HUES64 (cell line): ENCODE measurements at regions not wholly inside any gene's neighbourhood (a gene's known extent, or its start where the extent isn't known, plus 50 kb on each side); places are given as distances from the start of the nearest gene placed in this dataset.

Experiments used
- H3K27ac ChIP-seq: 2 replicates; pipeline ENCODE4 v1.7.0; 2013; ENCODE audit warnings: low read depth, low read length, inconsistent platforms
- H3K27me3 ChIP-seq: 2 replicates; pipeline ENCODE4 v1.6.1; 2013; ENCODE audit warnings: mild to moderate bottlenecking, low read length; ENCODE audit not compliant: insufficient read depth
- H3K36me3 ChIP-seq: 2 replicates; pipeline ENCODE4 v1.6.1; 2013; ENCODE audit warnings: mild to moderate bottlenecking, low read length; ENCODE audit not compliant: insufficient read depth
- H3K4me1 ChIP-seq: 2 replicates; pipeline ENCODE4 v1.6.1; 2013; ENCODE audit warnings: mild to moderate bottlenecking, low read length, moderate library complexity; ENCODE audit not compliant: insufficient read depth
- H3K4me3 ChIP-seq: 2 replicates; pipeline ENCODE4 v1.5.1; 2013; ENCODE audit warnings: mild to moderate bottlenecking, low read length, moderate library complexity
- H3K9ac ChIP-seq: 2 replicates; pipeline ENCODE4 v1.6.1; 2013; ENCODE audit warnings: mild to moderate bottlenecking, low read depth, low read length
- H3K9me3 ChIP-seq: 2 replicates; pipeline ENCODE4 v1.6.1; 2013; ENCODE audit warnings: low read depth, low read length; ENCODE audit not compliant: insufficient read depth
- WGBS: fragments of 150-250, 120-280 bp; methylation state at CpG from one replicate; pipeline ENCODE4 v1.1.7; 2013; ENCODE audit warnings: missing lambda C conversion rate; 5-methylcytosine and 5-hydroxymethylcytosine counted together

DNA sequence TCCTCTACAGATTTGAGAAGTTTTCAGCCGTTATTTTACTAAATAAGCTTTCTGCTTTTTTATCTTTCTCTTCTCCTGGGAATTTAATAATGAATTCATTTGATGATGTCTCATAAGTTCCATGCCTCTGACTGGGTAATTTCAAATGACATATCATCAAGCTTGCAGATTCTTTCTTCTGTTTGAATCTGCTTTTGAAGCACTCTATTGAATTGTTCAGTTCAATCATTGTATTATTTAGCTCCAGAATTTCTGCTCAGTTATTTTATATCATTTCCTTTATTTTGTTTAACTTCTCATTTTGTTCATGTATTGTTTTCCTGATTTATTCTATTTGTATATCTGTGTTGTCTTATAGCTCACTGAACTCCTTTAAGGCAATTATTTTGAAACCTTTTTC, 196.9 kb upstream of the CNTNAP2 start:
- WGBS, result no CpG with 5 or more reads among the region's 1 CpG
- Histone ChIP-seq H3K27me3 (no peaks in the 10 kb centered on the region), H3K9me3 (peaks cover 4% of the 10 kb centered on the region; the same call in 1 of the 2 replicates)

DNA sequence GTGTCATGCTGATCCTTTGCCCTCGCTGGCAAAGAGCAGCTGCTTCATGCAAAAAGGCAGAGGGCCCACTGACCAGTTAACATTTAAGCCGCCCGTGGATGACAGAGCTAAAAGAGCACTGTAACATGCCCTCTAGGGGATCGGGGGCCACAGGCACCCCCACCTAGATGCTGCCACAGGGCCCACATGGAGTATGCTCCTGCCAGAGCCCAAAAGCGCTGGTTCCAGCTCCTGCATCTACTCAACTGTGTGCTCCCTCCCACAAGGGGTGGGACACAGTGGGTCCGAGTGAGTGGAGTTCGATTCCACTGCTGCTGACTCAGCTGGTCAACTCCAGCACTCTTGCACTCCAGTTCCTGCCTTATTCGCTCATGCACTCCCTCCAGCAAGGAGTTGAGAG, 199.8 kb upstream of the CNTNAP2 start:
- WGBS, result 94% methylated on average over 8 of the region's 8 CpGs
- H3K36me3 ChIP-seq, result no peaks in the 10 kb centered on the region
- no peak overlapping the region for H3K27ac ChIP-seq
- H3K4me1 ChIP-seq, result no peaks in the 10 kb centered on the region
- H3K9me3 ChIP-seq, result peaks cover 4% of the 10 kb centered on the region; the same call in 1 of the 2 replicates
- H3K27me3 ChIP-seq, result no peaks in the 10 kb centered on the region
- no peak overlapping the region for H3K4me3 ChIP-seq
- H3K9ac ChIP-seq, result no peak overlapping the region

More for the DNA sequence above, 196.9 kb upstream of the CNTNAP2 start:
- H3K9ac ChIP-seq, result no peak overlapping the region
- H3K4me3 ChIP-seq, result no peak overlapping the region
- H3K27ac ChIP-seq, result no peak overlapping the region
- H3K36me3 ChIP-seq, result no peaks in the 10 kb centered on the region
- no peaks in the 10 kb centered on the region for H3K4me1 ChIP-seq

DNA sequence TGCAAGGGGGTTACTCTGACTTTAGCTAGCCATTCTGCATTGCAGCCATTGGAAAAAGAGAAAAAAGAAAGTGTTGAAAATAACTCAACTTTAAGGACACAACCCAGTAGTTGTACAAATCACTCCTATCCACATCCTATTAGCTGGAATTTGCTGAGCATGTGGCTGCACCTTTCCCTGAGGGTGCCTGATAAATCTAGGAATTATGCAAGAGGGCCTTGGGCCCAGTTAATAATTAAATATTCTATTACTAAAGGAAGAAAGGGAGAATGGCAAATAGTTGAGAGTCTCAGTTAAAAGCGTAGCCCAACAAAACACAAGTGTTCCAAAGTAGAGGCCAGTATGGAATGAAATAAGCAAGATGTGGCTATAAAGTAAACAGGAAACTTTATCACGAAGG, 200.9 kb upstream of the CNTNAP2 start:
- 96% methylated on average over 2 of the region's 2 CpGs for WGBS
- no peaks in the 10 kb centered on the region for H3K27me3 ChIP-seq
- H3K4me3 ChIP-seq, result no peak overlapping the region
- no peak overlapping the region for H3K9ac ChIP-seq
- no peaks in the 10 kb centered on the region for H3K4me1 ChIP-seq
- H3K9me3 ChIP-seq, result peaks cover 4% of the 10 kb centered on the region; the same call in 1 of the 2 replicates
- H3K36me3 ChIP-seq, result no peaks in the 10 kb centered on the region
- H3K27ac ChIP-seq, result no peak overlapping the region

DNA sequence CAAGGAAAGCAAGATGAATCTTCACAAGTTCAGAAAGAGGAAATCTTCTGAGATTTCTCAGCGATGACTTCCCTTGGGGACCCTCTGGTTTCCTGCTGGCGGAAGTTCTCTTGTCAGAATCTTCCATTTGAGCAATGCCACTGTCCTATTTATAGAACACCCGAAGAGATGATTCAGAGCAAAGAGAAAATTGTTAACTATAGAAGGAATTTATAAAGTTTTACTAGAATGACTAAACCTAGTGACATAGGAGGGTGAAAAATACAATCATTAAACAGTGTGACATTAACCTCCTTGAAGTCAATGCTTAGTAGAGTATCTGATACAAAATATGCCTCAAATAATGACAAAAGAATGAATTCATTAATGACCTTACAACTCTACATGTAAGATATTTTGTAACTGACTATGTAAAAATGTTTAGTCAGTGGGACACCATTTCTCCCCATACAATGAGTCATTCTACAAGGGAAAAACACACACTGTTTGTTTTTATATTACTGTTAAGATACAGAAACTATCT, 206.5 kb upstream of the CNTNAP2 start:
- Histone ChIP-seq H3K9ac (no peak overlapping the region), H3K27me3 (no peaks in the 10 kb centered on the region), H3K27ac (no peak overlapping the region), H3K4me3 (no peak overlapping the region), H3K9me3 (no peaks in the 10 kb centered on the region), H3K4me1 (no peaks in the 10 kb centered on the region), H3K36me3 (no peaks in the 10 kb centered on the region)
- 88% methylated on average over 3 of the region's 3 CpGs for WGBS

DNA sequence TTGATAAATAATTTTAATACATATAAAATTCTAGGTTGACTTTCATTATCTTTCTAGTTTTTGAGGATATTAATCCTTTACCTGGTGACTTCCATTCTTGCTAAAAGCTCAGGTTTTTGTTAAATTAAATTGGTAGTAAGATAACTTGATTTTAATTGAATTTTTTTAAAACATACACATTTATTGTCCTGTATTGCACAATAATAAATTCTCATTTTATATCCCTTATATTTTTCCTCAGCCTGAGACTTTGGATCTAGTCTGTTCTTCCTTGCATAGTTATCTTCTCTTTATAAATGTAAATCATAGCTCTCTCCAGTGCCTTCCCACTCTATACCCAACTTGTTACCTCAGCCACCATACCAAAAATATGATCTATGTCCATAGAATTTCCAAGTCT, 212.9 kb upstream of the CNTNAP2 start:
- Histone ChIP-seq H3K9me3 (no peaks in the 10 kb centered on the region), H3K27me3 (no peaks in the 10 kb centered on the region)

DNA sequence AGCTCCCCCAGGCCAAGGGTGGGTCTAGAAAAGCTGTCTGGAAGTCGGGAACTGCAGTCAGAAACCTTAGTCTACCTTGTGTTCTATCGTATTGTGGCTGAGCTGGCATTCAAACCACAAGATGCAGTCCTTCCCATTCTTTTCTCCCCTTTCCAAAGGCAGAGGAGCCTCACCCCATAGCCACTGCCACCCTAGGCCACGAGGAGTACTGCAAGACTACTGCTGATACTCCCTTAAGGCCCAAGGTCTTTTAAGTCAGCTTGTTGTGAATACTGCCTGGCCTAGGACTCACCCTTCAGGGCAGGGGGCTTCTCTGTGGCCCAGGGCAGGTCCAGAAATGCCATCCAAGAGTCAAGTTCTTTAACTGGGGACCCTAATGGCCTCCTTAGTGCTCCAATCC, 214.5 kb upstream of the CNTNAP2 start:
- no peak overlapping the region for H3K4me3 ChIP-seq
- no peak overlapping the region for H3K9ac ChIP-seq
- H3K27ac ChIP-seq, result no peak overlapping the region
- H3K36me3 ChIP-seq, result no peaks in the 10 kb centered on the region
- WGBS, result 82% methylated on average over 3 of the region's 3 CpGs
- peaks cover 7% of the 10 kb centered on the region for H3K4me1 ChIP-seq
- no peaks in the 10 kb centered on the region for H3K9me3 ChIP-seq
- H3K27me3 ChIP-seq, result no peaks in the 10 kb centered on the region

More for the DNA sequence above, 212.9 kb upstream of the CNTNAP2 start:
- no peak overlapping the region for H3K4me3 ChIP-seq
- H3K9ac ChIP-seq, result no peak overlapping the region
- no peak overlapping the region for H3K27ac ChIP-seq
- H3K36me3 ChIP-seq, result no peaks in the 10 kb centered on the region
- peaks cover 7% of the 10 kb centered on the region for H3K4me1 ChIP-seq

DNA sequence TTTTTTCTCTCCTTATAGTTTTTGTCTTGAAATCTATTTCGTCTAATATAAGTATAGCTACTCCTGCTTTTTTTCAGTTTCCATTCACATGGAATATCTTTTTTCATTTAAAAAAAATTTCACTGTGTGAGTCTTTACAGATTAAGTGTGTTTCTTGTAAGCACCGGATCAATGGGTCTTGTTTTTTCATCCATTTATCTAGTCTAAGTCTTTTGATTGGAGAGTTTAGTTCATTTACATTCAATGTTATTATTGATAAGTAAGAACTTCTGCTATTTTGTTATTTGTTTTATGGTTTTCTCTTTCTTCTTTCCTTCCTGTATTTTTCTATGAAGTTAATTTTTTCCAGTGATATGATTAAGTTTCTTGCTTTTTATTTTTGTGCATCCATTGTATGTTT, 216.7 kb upstream of the CNTNAP2 start:
- no peak overlapping the region for H3K4me3 ChIP-seq
- no peak overlapping the region for H3K9ac ChIP-seq
- H3K9me3 ChIP-seq, result no peaks in the 10 kb centered on the region
- no CpG with 5 or more reads among the region's 2 CpGs for WGBS
- H3K4me1 ChIP-seq, result peaks cover 7% of the 10 kb centered on the region
- no peaks in the 10 kb centered on the region for H3K36me3 ChIP-seq
- no peak overlapping the region for H3K27ac ChIP-seq
- no peaks in the 10 kb centered on the region for H3K27me3 ChIP-seq

DNA sequence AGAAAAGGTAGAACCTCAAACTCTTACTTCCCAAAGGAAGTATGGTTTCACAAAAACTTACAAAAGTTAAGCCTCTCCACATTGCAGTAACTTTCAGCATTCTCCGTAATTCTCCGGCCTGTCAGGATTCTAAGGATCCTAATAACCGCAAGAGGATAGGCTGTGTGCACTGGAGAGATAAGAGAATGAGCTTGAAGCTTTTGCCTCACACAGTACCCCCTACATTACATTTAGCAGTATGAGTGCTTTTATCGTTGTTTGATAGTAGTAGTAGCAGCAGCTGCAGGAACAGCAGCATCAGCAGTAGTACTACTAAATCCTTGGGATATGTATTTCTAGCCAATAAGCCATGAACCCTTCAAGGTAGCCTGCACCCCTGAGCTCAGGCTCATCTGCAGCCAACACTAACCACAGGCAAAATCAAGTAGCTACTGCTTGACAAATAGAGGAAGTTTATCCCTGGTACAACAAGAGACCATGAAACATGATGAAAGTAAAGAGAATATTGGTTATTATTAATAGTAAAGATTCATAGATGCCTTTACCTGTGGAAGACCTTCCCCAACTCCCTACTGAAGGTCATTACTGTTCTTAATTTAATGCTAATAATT, 222.6 kb upstream of the CNTNAP2 start:
- no peak overlapping the region for H3K27ac ChIP-seq
- H3K27me3 ChIP-seq, result no peaks in the 10 kb centered on the region
- H3K4me1 ChIP-seq, result no peaks in the 10 kb centered on the region
- no peak overlapping the region for H3K4me3 ChIP-seq
- 93% methylated on average over 3 of the region's 4 CpGs for WGBS
- no peaks in the 10 kb centered on the region for H3K36me3 ChIP-seq
- no peaks in the 10 kb centered on the region for H3K9me3 ChIP-seq
- no peak overlapping the region for H3K9ac ChIP-seq

DNA sequence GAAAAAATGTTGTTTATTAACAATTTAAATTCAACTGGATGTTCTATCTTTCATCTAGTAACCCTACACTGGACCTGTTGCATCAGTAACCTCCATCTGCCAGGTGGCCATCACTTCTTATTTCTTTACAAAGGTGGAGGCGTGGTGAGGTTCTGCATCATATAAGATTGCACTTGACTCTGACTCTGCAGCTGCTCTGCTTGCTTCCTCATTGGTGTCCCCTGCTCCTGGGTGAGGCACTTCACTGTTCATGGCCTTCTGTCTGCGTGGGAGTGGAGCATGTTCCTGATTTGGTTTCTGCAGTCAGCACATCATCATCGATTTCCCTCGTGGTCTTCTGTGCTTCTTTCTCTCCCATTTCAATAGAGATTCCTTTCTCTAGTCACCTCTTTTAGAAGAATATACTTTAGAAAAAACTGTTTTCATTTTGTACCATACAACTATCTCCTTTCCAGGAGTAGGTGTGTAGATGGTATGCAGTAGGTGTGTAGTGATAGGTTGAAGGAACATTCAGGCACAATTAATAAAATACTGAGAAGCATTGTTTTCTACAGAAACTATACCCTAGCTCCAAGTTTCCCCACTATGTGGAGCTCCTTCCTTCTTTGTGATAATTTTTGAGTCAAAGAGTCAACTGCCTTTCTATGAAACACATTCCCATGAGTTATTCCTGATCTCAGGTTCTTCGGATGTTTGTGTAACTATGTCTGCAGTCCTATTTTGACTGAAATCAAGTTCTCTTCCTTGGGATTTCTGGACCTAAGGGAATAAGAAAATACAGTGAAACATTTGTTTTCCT, 231.7 kb upstream of the CNTNAP2 start:
- Histone ChIP-seq H3K4me1 (no peaks in the 10 kb centered on the region), H3K27me3 (no peaks in the 10 kb centered on the region), H3K9me3 (no peaks in the 10 kb centered on the region), H3K9ac (no peak overlapping the region), H3K27ac (no peak overlapping the region), H3K4me3 (no peak overlapping the region), H3K36me3 (no peaks in the 10 kb centered on the region)
- 95% methylated on average over 5 of the region's 5 CpGs for WGBS

DNA sequence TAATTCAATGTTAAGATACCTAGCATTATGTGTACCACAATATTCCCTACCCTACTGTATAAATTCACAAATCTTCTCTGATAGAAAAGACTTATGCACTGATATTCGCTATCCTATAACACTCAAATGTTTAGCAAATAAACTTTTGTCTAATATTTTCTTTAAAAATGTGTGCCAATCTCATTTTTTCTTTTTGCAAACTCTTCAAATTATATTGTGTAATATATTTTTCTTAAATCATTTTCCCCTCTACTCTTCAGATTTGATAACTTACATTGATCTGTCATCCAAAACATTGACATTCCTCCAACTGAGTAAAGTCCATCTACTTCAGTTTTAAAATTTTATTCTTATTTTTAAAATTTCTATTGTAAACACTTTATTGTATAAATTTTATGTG, 240.2 kb upstream of the CNTNAP2 start:
- 63% methylated on average over 1 of the region's 1 CpG for WGBS
- Histone ChIP-seq H3K9me3 (no peaks in the 10 kb centered on the region), H3K36me3 (no peaks in the 10 kb centered on the region), H3K4me1 (no peaks in the 10 kb centered on the region), H3K27ac (no peak overlapping the region), H3K4me3 (no peak overlapping the region), H3K27me3 (no peaks in the 10 kb centered on the region), H3K9ac (no peak overlapping the region)

DNA sequence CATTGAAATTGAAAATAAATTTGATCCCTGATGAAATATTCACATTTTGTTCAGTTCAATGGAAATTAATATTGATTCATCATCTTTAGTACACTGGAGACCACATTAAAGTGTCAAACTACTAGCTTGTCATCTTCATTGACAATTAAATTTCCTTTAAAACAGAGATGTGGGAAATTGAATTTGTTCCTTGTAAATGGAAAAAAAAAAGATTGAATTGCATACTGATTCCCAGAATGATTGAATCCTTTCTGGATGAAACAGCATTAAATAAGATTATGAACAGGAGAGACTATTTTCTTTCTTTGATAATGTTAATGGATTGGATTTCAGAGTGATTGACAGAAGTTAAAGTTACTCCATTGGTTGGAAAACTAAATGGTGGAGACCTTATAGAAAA, 241.3 kb upstream of the CNTNAP2 start:
- Histone ChIP-seq H3K4me1 (no peaks in the 10 kb centered on the region), H3K36me3 (no peaks in the 10 kb centered on the region), H3K9me3 (no peaks in the 10 kb centered on the region), H3K27me3 (no peaks in the 10 kb centered on the region), H3K9ac (no peak overlapping the region), H3K4me3 (no peak overlapping the region), H3K27ac (no peak overlapping the region)
